ENCODE measurements at regions not wholly inside any gene's neighbourhood (a gene's known extent, or its start where the extent isn't known, plus 50 kb on each side); places are given as distances from the start of the nearest gene placed in this dataset.

GRCh38 chr5:145230781-145231180, 604.4 kb downstream of the PRELID2 start:
- intact Hi-C loops (cut with micrococcal nuclease): no loop called here
- no peak for DNase-seq
- no peak for TF ChIP-seq CTCF (IDR thresholded peaks at IDR 0.05; ENCODE audit: borderline replicate concordance)
- Histone ChIP-seq H3K4me1 (no peaks in the 10 kb centered on the region), H3K27ac (replicated peaks) (no peak overlapping the region), H3K36me3 (no peaks in the 10 kb centered on the region), H3K27me3 (ENCODE audit: low read depth) (no peaks in the 10 kb centered on the region), H3K9me3 (replicated peaks) (no peaks in the 10 kb centered on the region), H3K4me3 (no peak overlapping the region)

GRCh38 chr5:145228564-145228963, 606.6 kb downstream of the PRELID2 start:
- Histone ChIP-seq H3K27me3 (ENCODE audit: low read depth) (no peaks in the 10 kb centered on the region), H3K36me3 (no peaks in the 10 kb centered on the region), H3K4me1 (no peaks in the 10 kb centered on the region), H3K4me3 (no peak overlapping the region), H3K9me3 (replicated peaks) (no peaks in the 10 kb centered on the region), H3K27ac (replicated peaks) (no peak overlapping the region)
- DNase-seq: no peak
- no peak for TF ChIP-seq CTCF (IDR thresholded peaks at IDR 0.05; ENCODE audit: borderline replicate concordance)
- intact Hi-C loops (cut with micrococcal nuclease): no loop called here

- Histone ChIP-seq H3K27me3 (ENCODE audit: low read depth) (no peaks in the 10 kb centered on the region), H3K4me3 (no peak overlapping the region), H3K9me3 (replicated peaks) (no peaks in the 10 kb centered on the region), H3K36me3 (no peaks in the 10 kb centered on the region), H3K27ac (replicated peaks) (no peak overlapping the region), H3K4me1 (no peaks in the 10 kb centered on the region)
- no peak for TF ChIP-seq CTCF (IDR thresholded peaks at IDR 0.05; ENCODE audit: borderline replicate concordance)
- intact Hi-C loops (cut with micrococcal nuclease): no loop called here
- no peak for DNase-seq
Measured at GRCh38 chr5:145227881-145228280, 607.3 kb downstream of the PRELID2 start.

GRCh38 chr5:145226726-145227125, 608.4 kb downstream of the PRELID2 start:
- TF ChIP-seq CTCF (IDR thresholded peaks at IDR 0.05; ENCODE audit: borderline replicate concordance): no peak
- DNase-seq: no peak
- intact Hi-C loops (cut with micrococcal nuclease): no loop called here

GRCh38 chr5:145225529-145225928, 609.6 kb downstream of the PRELID2 start:
- TF ChIP-seq CTCF (IDR thresholded peaks at IDR 0.05; ENCODE audit: borderline replicate concordance): no peak
- Histone ChIP-seq H3K27me3 (ENCODE audit: low read depth) (no peaks in the 10 kb centered on the region), H3K27ac (replicated peaks) (no peak overlapping the region), H3K4me3 (no peak overlapping the region), H3K9me3 (replicated peaks) (no peaks in the 10 kb centered on the region), H3K36me3 (no peaks in the 10 kb centered on the region), H3K4me1 (no peaks in the 10 kb centered on the region)
- no peak for DNase-seq
- intact Hi-C loops (cut with micrococcal nuclease): no loop called here

More at GRCh38 chr5:145226726-145227125, 608.4 kb downstream of the PRELID2 start:
- Histone ChIP-seq H3K27ac (replicated peaks) (no peak overlapping the region), H3K4me3 (no peak overlapping the region), H3K4me1 (no peaks in the 10 kb centered on the region), H3K36me3 (no peaks in the 10 kb centered on the region), H3K27me3 (ENCODE audit: low read depth) (no peaks in the 10 kb centered on the region), H3K9me3 (replicated peaks) (no peaks in the 10 kb centered on the region)

- H3K27ac ChIP-seq (replicated peaks): no peak overlapping the region
- no peak for DNase-seq
- H3K4me3 ChIP-seq: no peak overlapping the region
- no peaks in the 10 kb centered on the region for H3K36me3 ChIP-seq
- H3K4me1 ChIP-seq: no peaks in the 10 kb centered on the region
- intact Hi-C loops (cut with micrococcal nuclease): no loop called here
- no peak for TF ChIP-seq CTCF (IDR thresholded peaks at IDR 0.05; ENCODE audit: borderline replicate concordance)
- H3K27me3 ChIP-seq (ENCODE audit: low read depth): no peaks in the 10 kb centered on the region
- H3K9me3 ChIP-seq (replicated peaks): no peaks in the 10 kb centered on the region
Measured at GRCh38 chr5:145223582-145223981, 611.6 kb downstream of the PRELID2 start.
